SK-N-MC (cell line): ENCODE measurements at regions not wholly inside any gene's neighbourhood (a gene's known extent, or its start where the extent isn't known, plus 50 kb on each side); places are given as distances from the start of the nearest gene placed in this dataset.

Source experiments
- EZH2 ChIP-seq: fragments of 200-600 bp; sonication (generic); IDR thresholded peaks from one replicate; pipeline ENCODE4 v1.6.1; 2017; ENCODE audit warnings: antibody characterized with exemption
- FOXP2 ChIP-seq: optimal IDR thresholded peaks from 2 replicates; pipeline ENCODE3; 2011; ENCODE audit warnings: mild to moderate bottlenecking, moderate library complexity; ENCODE audit not compliant: insufficient read depth; ENCODE audit errors: extremely low read length, control extremely low read depth
- POLR2AphosphoS5 ChIP-seq: IDR thresholded peaks from 2 replicates; pipeline ENCODE4 v1.6.1; 2012; ENCODE audit warnings: mild to moderate bottlenecking, low read depth, low read length, borderline replicate concordance

DNA sequence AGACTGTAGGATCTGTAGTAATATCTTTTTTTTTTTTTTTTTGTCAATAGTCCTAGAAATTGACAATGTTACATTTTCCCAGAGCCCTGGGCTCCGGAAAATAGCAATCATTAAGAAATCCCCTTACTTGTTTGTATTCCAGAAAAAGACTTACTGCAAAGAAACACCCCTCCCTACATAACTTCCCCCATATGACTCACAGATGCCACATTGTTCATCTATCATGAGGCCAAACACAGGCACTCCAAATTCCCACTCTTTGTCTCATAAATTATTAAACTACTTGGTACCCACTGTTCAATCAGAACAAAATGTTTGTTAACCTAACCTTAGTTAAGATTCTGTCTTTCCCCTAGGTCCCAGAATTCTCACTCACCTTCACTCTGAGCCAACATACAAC is 53.5 kb downstream of the TEX51 start:
- TF ChIP-seq EZH2 (no peak), POLR2AphosphoS5 (no peak), FOXP2 (no peak)
